HAP-1 (cell line): ENCODE measurements at regions not wholly inside any gene's neighbourhood (a gene's known extent, or its start where the extent isn't known, plus 50 kb on each side); places are given as distances from the start of the nearest gene placed in this dataset.
"Not testable (repeated sequence)": the region's sequence is repeated elsewhere in the genome, so short reads cannot be mapped to it uniquely, and the experiment has no call there.

Experiments
- DNase-seq, 2 experiments: peaks; one replicate each; pipeline ENCODE4 v3.0.0-alpha.2; 2016 to 2020; ENCODE audit warnings: low spot score in 2 of 2
- H3K27me3 ChIP-seq: fragments of 250-450 bp; sonication (Bioruptor Pico); 2 replicates; pipeline ENCODE4 v1.5.1; 2020; ENCODE audit warnings: low read depth, mild to moderate bottlenecking, moderate library complexity
- H3K36me3 ChIP-seq: fragments of 250-450 bp; sonication (Bioruptor Pico); replicated peaks from 2 replicates; pipeline ENCODE4 v1.5.1; 2020; ENCODE audit warnings: mild to moderate bottlenecking
- H3K4me1 ChIP-seq: fragments of 250-450 bp; sonication (Bioruptor Pico); 2 replicates; pipeline ENCODE4 v1.5.1; 2020; ENCODE audit warnings: mild to moderate bottlenecking
- H3K4me3 ChIP-seq: fragments of 250-450 bp; sonication (Bioruptor Pico); 2 replicates; pipeline ENCODE4 v1.5.1; 2020; ENCODE audit warnings: mild to moderate bottlenecking, moderate library complexity
- H3K9me3 ChIP-seq: fragments of 250-450 bp; sonication (Bioruptor Pico); 2 replicates; pipeline ENCODE4 v1.5.1; 2020; ENCODE audit warnings: mild to moderate bottlenecking, moderate library complexity
- in situ Hi-C: fragments of 300-500 bp; cut with MboI; formaldehyde crosslinking; loops from 3 replicates; pipeline ENCODE4 v1.14.3; 2020; ENCODE audit warnings: low sequenced_read_pairs, inconsistent platforms, mixed read lengths

DNA sequence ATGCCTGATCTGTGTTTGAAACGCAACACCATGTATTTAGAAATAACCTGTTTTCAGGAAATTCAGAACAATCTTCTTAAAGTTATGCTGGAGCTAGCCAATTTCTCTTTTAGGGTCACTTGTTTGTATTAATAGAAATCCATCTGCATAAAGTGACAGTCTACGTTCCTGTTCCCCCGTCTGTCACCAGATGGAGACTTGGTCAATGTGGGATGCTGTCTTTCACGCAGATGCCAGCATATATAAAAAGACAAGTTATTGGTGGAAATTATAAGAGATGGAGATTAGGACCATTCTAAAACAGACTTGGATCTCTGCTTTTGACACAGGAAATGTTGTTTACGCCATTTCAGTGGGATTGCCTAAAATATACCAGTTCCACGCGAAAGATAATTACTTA is 162.5 kb upstream of the STMND1 start:
- Histone ChIP-seq H3K9me3 (no peaks in the 10 kb centered on the region), H3K4me3 (no peak overlapping the region), H3K27me3 (peaks cover 17% of the 10 kb centered on the region), H3K36me3 (no peaks in the 10 kb centered on the region), H3K4me1 (0 out of 2 replicates have a peak, but pooled peaks cover 2% of the 10 kb centered on the region)
- in situ Hi-C loops = no loop called here
- DNase-seq = no peak

GRCh38 chr6:16936893-16937292 is 165.0 kb upstream of the STMND1 start:
- in situ Hi-C loops = no loop called here
- Histone ChIP-seq H3K9me3 (no peaks in the 10 kb centered on the region), H3K4me1 (0 out of 2 replicates have a peak, but pooled peaks cover 2% of the 10 kb centered on the region), H3K27me3 (peaks cover 21% of the 10 kb centered on the region), H3K36me3 (no peaks in the 10 kb centered on the region), H3K4me3 (no peak overlapping the region)
- no peak for DNase-seq

DNA sequence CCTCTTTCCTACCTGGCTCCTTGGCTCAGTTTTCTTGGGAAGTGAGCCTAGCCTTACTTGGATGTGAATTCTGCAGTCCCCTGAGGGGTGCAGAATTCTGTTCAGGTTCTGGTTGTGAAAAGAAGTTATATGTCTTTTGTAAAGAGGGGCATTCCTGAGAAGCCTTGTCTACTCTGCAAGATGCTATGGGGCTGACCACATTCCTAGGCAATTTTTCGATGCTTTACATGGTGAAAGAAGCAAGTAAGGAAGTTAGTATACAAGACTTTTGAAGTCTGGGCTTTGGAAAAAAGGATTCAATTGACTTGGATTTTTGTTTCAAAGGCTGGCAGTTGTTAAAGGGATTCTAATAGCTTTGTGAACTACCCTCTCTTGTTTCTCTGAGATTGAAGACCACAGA is 167.9 kb upstream of the STMND1 start:
- Histone ChIP-seq H3K36me3 (no peaks in the 10 kb centered on the region), H3K4me3 (no peak overlapping the region), H3K4me1 (0 out of 2 replicates have a peak, but pooled peaks cover 2% of the 10 kb centered on the region), H3K27me3 (peaks cover 15% of the 10 kb centered on the region; the same call in 1 of the 2 replicates), H3K9me3 (no peaks in the 10 kb centered on the region)
- in situ Hi-C loops = no loop called here
- DNase-seq = no peak

DNA sequence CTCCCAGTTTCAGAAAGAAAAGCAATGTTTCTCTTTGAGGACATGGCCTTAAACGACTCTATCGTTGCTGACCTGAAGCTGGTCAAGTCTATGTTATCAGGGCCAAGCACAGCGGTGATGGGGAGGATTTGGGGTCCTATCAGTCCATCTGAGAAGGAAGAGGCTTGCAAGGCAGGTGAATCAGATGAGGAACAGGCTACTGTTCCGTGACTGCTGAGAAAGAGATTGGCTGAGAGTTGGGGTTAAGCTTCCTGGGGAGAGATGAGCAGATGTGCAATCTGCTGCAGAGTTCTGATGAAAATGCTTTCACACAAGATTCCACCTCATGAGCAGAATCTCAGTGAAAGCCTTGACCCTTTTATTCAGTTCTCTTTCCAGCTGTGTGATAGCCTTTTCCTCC is 168.3 kb upstream of the STMND1 start:
- no peak overlapping the region for H3K4me3 ChIP-seq
- in situ Hi-C loops = no loop called here
- no peak for DNase-seq
- H3K4me1 ChIP-seq = 0 out of 2 replicates have a peak, but pooled peaks cover 2% of the 10 kb centered on the region
- H3K36me3 ChIP-seq = no peaks in the 10 kb centered on the region
- no peaks in the 10 kb centered on the region for H3K9me3 ChIP-seq
- H3K27me3 ChIP-seq = peaks cover 15% of the 10 kb centered on the region; the same call in 1 of the 2 replicates

GRCh38 chr6:16932920-16933319 is 168.9 kb upstream of the STMND1 start:
- H3K4me3 ChIP-seq = no peak overlapping the region
- H3K9me3 ChIP-seq = no peaks in the 10 kb centered on the region
- no peak for DNase-seq
- 0 out of 2 replicates have a peak, but pooled peaks cover 2% of the 10 kb centered on the region for H3K4me1 ChIP-seq
- in situ Hi-C loops = no loop called here
- H3K27me3 ChIP-seq = peaks cover 15% of the 10 kb centered on the region; the same call in 1 of the 2 replicates
- H3K36me3 ChIP-seq = no peaks in the 10 kb centered on the region

GRCh38 chr6:16931079-16931478 is 169.8 kb upstream of the ATXN1 start:
- in situ Hi-C loops, H3K36me3 ChIP-seq, H3K4me1 ChIP-seq, DNase-seq, H3K4me3 ChIP-seq, H3K9me3 ChIP-seq: not testable (repeated sequence)
- peaks cover 15% of the 10 kb centered on the region; the same call in 1 of the 2 replicates for H3K27me3 ChIP-seq

DNA sequence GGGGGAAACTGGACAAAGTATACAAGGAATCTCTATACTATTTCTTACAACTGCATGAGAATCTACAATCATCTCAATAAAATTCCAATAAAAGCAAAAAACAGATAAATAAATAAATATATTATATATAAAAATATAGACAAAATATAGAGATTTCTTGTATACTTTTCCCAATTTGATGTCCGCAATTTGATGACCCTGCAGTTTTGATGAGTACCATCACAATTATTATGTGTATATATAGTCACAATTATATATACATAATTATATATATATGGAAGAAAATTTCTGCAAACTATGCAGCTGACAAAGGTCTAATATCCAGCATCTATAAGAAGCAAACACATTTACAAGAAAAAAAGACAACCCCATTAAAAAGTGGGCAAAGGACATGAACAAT is 169.2 kb upstream of the ATXN1 start:
- H3K36me3 ChIP-seq = no peaks in the 10 kb centered on the region
- peaks cover 15% of the 10 kb centered on the region; the same call in 1 of the 2 replicates for H3K27me3 ChIP-seq

GRCh38 chr6:16929809-16930208 is 168.5 kb upstream of the ATXN1 start:
- Histone ChIP-seq H3K4me1 (no peaks in the 10 kb centered on the region), H3K36me3 (no peaks in the 10 kb centered on the region)
- in situ Hi-C loops = no loop called here

More for the DNA sequence above, 169.2 kb upstream of the ATXN1 start:
- no peaks in the 10 kb centered on the region for H3K9me3 ChIP-seq
- H3K4me1 ChIP-seq = no peaks in the 10 kb centered on the region
- no peak overlapping the region for H3K4me3 ChIP-seq
- DNase-seq = no peak
- in situ Hi-C loops = no loop called here

DNA sequence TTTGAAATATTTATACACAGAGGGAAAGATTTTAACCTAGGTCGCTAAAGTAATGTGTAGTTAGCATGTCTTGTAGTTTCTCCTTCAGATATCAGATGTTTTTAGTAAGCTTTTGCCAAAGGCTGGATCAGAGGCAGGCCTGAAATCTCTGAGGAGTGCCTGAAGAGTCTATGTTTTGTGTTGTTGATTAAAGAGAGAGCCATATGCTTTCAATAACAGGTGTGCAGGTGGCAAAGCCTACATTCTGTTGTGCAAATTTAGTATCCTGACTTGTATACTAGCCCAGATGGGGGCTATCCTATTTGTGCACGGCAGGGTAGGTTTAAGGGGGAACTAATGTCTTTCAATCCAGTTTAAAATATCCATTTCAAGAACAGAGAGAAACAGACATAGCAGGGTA is 167.1 kb upstream of the ATXN1 start:
- Histone ChIP-seq H3K4me1 (no peaks in the 10 kb centered on the region), H3K27me3 (peaks cover 7% of the 10 kb centered on the region; the same call in 1 of the 2 replicates), H3K4me3 (no peak overlapping the region), H3K36me3 (no peaks in the 10 kb centered on the region), H3K9me3 (no peaks in the 10 kb centered on the region)
- DNase-seq = no peak
- in situ Hi-C loops = no loop called here

More at GRCh38 chr6:16929809-16930208, 168.5 kb upstream of the ATXN1 start:
- H3K9me3 ChIP-seq = no peaks in the 10 kb centered on the region
- DNase-seq = no peak
- H3K27me3 ChIP-seq = peaks cover 15% of the 10 kb centered on the region; the same call in 1 of the 2 replicates
- H3K4me3 ChIP-seq = no peak overlapping the region

- H3K36me3 ChIP-seq = no peaks in the 10 kb centered on the region
- no peaks in the 10 kb centered on the region for H3K4me1 ChIP-seq
- in situ Hi-C loops = no loop called here
- H3K4me3 ChIP-seq = no peak overlapping the region
- no peak for DNase-seq
- H3K9me3 ChIP-seq = no peaks in the 10 kb centered on the region
- H3K27me3 ChIP-seq = 0 out of 2 replicates have a peak, but pooled peaks cover 3% of the 10 kb centered on the region
Observed at GRCh38 chr6:16927205-16927604, 165.9 kb upstream of the ATXN1 start.

DNA sequence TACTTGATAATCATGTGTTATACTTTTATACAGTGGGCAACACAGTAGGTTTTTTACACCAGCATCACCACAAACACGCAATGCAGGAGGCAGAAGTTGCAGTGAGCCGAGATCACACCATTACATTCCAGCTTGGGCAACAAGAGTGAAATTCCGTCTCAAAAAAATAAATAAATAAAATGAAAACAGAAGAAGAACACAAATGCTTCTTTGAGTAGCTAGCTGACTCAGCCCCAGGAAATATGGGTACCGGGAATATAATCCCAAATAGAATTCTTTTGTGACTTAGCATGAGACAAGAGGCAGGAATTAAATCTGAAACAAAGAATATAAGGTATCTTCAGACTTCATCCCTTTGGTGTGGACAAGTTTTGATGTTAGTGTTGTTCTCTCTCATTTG is 164.2 kb upstream of the ATXN1 start:
- no peaks in the 10 kb centered on the region for H3K9me3 ChIP-seq
- 0 out of 2 replicates have a peak, but pooled peaks cover 3% of the 10 kb centered on the region for H3K27me3 ChIP-seq
- no peak for DNase-seq
- no peak overlapping the region for H3K4me3 ChIP-seq
- in situ Hi-C loops = no loop called here
- no peaks in the 10 kb centered on the region for H3K36me3 ChIP-seq
- no peaks in the 10 kb centered on the region for H3K4me1 ChIP-seq

- Histone ChIP-seq H3K27me3 (peaks cover 13% of the 10 kb centered on the region), H3K4me1 (no peaks in the 10 kb centered on the region), H3K9me3 (no peaks in the 10 kb centered on the region), H3K4me3 (no peak overlapping the region), H3K36me3 (no peaks in the 10 kb centered on the region)
- in situ Hi-C loops = no loop called here
- no peak for DNase-seq
Observed at GRCh38 chr6:16922282-16922681, 161.0 kb upstream of the ATXN1 start.

- H3K27me3 ChIP-seq = peaks cover 13% of the 10 kb centered on the region
- no peaks in the 10 kb centered on the region for H3K9me3 ChIP-seq
- in situ Hi-C loops = no loop called here
- H3K36me3 ChIP-seq = no peaks in the 10 kb centered on the region
- no peak for DNase-seq
- no peaks in the 10 kb centered on the region for H3K4me1 ChIP-seq
- H3K4me3 ChIP-seq = no peak overlapping the region
Observed at GRCh38 chr6:16921399-16922110, 160.3 kb upstream of the ATXN1 start.

GRCh38 chr6:16918586-16918985 is 157.3 kb upstream of the ATXN1 start:
- H3K36me3 ChIP-seq = no peaks in the 10 kb centered on the region
- no peak overlapping the region for H3K4me3 ChIP-seq
- DNase-seq = peak in 1 of 2 experiments; percentile 11
- H3K27me3 ChIP-seq = peaks cover 13% of the 10 kb centered on the region
- H3K9me3 ChIP-seq = 0 out of 2 replicates have a peak, but pooled peaks cover under 1% of the 10 kb centered on the region
- in situ Hi-C loops = no loop called here
- no peaks in the 10 kb centered on the region for H3K4me1 ChIP-seq
